ENCODE measurements at regions not wholly inside any gene's neighbourhood (a gene's known extent, or its start where the extent isn't known, plus 50 kb on each side); places are given as distances from the start of the nearest gene placed in this dataset.

DNA sequence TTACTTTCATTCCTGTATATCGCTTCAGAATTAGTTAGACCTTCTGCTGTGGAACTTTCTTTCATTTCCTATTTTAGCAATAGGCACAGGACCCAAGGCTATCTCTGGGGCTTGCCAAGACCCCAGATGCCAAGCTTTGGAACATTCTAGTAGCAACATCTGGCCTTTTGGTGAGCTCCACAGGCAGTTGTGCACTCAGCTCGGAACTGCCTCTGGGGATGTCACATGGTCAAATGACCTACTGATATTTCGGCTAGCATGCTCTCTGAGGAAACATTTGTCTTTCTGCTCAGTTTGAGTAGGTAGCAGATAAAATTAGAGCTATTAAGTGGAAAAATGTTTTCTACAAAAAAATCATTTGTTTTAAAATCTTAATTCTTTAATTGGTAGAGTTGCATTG lies 76.6 kb upstream of the ITGA4 start:
- FAIRE-seq, result no peak
- no peak for DNase-seq (ENCODE audit: insufficient read length, low spot score)
- TF ChIP-seq, protein P1, sequence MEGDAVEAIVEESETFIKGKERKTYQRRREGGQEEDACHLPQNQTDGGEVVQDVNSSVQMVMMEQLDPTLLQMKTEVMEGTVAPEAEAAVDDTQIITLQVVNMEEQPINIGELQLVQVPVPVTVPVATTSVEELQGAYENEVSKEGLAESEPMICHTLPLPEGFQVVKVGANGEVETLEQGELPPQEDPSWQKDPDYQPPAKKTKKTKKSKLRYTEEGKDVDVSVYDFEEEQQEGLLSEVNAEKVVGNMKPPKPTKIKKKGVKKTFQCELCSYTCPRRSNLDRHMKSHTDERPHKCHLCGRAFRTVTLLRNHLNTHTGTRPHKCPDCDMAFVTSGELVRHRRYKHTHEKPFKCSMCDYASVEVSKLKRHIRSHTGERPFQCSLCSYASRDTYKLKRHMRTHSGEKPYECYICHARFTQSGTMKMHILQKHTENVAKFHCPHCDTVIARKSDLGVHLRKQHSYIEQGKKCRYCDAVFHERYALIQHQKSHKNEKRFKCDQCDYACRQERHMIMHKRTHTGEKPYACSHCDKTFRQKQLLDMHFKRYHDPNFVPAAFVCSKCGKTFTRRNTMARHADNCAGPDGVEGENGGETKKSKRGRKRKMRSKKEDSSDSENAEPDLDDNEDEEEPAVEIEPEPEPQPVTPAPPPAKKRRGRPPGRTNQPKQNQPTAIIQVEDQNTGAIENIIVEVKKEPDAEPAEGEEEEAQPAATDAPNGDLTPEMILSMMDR (IDR thresholded peaks at IDR 0.05; ENCODE audit: insufficient read depth, missing control alignments), result no peak

DNA sequence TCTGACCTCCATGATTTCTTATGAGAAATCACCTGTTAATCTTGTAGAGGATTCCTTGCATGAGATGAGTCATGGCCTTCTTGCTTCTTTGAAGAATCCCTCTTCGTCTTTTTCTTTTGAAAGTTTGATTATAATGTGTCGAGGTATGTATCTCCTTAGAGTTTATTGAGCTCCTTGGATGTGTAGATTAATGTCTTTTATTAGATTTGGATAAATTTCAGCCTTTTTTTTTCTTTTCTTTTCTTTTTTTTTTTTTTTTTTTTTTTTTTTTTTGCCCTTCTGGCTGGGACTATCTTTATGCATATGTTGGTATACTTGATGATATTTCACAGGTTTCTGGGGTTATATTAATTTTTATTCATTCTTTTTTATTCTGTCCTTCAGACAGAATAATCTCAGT lies 72.3 kb upstream of the ITGA4 start:
- DNase-seq (ENCODE audit: insufficient read length, low spot score), result no peak
- FAIRE-seq, result no peak
- TF ChIP-seq, protein P1 (IDR thresholded peaks at IDR 0.05; ENCODE audit: insufficient read depth, missing control alignments), result no peak

DNA sequence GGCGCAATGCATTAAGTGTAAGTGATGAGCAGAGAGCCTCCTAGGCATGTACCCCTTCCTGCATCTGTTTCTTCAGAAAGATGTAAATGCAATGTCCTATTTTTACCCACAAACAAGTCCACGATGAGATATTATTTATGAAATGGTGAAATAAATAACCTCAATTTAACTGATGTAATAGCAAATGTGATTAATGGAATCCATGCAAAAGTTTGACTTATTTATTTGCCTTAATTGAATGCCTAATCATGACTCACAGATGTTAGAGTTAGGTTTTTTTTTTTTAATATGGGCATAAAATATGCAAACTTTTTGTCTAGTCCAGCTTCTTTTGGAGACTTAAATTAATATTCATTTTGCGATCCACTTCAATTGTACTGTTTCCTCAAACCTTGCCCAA lies 67.7 kb upstream of the ITGA4 start:
- TF ChIP-seq, protein P1 (IDR thresholded peaks at IDR 0.05; ENCODE audit: insufficient read depth, missing control alignments), result no peak
- DNase-seq (ENCODE audit: insufficient read length, low spot score), result no peak
- FAIRE-seq, result no peak

DNA sequence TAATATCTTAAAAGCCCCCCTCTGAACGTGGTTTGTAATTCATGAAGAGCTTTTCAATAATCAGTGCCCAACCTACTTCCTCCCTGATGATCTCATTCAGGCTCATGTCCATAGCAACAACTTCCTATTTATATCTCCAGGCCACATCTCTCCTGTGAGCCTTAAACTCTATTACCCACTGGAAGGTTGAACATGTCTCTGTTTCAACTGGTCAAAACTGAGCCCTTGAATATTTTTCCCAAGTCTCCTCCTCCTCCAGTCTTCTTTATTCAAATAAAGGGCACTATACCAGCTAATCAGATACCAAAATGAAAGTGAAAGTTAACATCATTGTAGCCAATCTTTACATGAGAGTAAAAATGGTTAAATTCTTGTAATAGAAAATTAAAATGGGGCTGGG lies 63.7 kb upstream of the ITGA4 start:
- DNase-seq (ENCODE audit: insufficient read length, low spot score) (no peak), FAIRE-seq (no peak)

DNA sequence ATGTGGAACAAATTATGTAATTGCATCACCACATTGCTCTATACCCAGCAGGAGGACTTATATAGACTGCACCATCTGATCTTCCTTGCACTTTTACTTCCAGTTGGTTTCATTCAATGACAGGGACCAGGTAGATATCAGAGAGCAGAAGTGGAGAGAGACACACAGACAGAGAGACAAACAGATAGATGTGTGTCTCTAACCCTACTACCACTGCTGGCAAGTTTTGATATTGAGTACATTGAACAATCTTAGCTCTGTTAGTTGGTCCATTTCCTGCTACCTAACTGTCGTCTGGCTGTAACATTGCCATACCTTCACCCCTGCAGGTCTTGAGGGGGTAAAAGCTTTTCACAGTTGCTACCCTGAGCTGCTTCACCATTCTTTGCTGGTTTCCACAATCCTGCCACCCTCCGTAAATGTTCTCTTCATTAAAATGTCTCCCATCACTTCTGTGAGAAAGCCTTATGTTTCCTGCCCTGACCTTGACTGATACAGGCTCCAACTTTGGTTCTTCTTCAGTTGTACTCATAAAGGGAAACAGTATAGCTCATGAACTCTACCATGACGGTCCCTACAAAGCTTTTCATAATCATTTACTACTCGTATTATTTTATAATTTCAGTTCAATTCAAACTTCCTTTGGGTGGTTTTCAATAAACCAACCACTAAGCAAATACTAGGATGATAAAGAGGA lies 62.3 kb upstream of the ITGA4 start:
- DNase-seq (ENCODE audit: insufficient read length, low spot score) (no peak), FAIRE-seq (no peak)
- TF ChIP-seq, protein P1 (IDR thresholded peaks at IDR 0.05; ENCODE audit: insufficient read depth, missing control alignments), result no peak

More for the DNA sequence above, 63.7 kb upstream of the ITGA4 start:
- TF ChIP-seq, protein P1 (IDR thresholded peaks at IDR 0.05; ENCODE audit: insufficient read depth, missing control alignments), result no peak

GRCh38 chr2:181395851-181396250 lies 61.3 kb upstream of the ITGA4 start:
- no peak for DNase-seq (ENCODE audit: insufficient read length, low spot score)
- TF ChIP-seq, protein P1 (IDR thresholded peaks at IDR 0.05; ENCODE audit: insufficient read depth, missing control alignments), result no peak
- FAIRE-seq, result no peak

- TF ChIP-seq, protein P1 (IDR thresholded peaks at IDR 0.05; ENCODE audit: insufficient read depth, missing control alignments), result no peak
- FAIRE-seq, result no peak
- DNase-seq (ENCODE audit: insufficient read length, low spot score), result no peak
Measured at GRCh38 chr2:181396256-181397123, 60.7 kb upstream of the ITGA4 start.
